HG03571 (cell line): ENCODE measurements at regions not wholly inside any gene's neighbourhood (a gene's known extent, or its start where the extent isn't known, plus 50 kb on each side); places are given as distances from the start of the nearest gene placed in this dataset.

Experiments
- ATAC-seq: cut with Tn5 transposase; IDR thresholded peaks from one replicate; pipeline ENCODE4 v1.9.1; 2021; ENCODE audit not compliant: unreplicated experiment

- ATAC-seq, result no peak
Measured at GRCh38 chr6:113121571-113121970, 735.6 kb upstream of the MARCKS start.

DNA sequence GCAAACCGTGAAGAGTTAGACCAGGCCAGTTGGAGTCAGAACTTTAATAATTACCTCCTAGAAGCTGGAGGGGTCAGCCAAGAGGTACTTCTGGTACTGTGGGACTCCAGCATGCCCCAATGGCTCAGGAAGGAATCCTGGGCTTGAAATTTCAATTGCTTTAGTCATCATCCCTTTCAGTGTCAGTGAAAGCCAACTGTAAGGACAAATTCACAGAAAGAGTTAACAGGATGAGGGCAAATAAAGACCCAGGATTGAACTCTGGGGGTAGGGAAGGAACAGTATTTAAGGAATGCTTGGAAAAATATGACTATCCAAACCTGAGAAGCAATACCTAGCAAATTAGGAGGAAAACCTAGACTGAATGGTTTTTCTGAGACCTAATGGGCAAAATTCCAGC lies 735.1 kb upstream of the MARCKS start:
- ATAC-seq, result no peak

DNA sequence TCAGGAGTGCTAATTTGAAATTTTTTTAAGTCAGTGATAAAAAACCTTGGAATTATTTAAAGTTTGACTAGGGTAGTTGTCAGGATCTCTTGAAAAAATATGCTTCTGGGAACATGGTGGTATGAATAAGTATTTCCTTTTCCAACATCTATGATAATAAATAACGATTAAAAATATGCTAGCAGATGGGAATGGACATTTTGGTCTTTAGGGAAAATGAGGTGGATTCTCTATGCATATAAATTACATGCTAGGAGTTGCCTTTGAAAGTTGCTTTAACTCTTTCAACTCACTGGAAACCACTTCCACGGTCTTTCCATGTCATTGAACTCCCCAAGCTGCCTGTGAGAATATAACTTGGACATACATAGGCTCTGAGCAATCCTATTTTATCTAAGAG lies 731.5 kb upstream of the MARCKS start:
- ATAC-seq, result no peak

- ATAC-seq, result no peak
Measured at GRCh38 chr6:113127786-113128419, 729.2 kb upstream of the MARCKS start.

DNA sequence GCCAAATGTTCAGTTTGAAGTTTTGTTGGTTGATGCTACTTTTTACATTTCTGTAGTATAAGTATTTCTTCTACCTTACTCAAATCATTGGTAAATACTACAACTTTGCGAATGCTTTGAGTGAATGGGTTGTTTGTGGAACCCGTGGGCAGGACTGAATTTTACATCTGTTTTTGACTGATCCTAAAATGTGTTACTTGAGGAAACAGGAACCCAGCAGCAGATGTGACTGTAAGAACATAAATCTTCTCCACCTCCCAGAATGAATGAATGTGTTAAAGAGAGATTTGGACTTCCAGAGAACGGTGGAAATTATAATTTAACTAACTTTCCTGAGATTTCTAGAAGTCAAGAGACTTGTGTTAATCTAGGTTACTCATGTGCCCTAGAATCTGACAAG lies 728.5 kb upstream of the MARCKS start:
- no peak for ATAC-seq

DNA sequence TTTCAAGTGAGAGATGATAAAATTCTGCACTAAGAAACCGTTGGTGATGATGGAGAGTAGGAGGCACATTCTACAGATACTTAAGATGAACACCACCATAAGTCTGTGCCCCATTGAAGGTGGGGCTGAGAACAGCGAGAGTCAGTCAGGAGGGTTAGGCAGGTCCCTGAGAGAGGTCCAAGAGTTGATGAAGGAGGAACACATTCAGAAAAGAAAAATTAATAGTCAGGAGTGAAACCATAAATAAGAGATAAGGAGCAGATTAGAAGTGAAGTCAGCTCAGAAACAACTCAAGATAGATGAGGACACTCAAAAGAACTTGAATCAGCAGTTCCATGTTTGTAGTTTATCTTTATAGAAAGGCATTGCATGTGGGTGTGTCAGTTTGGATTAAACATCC lies 727.2 kb upstream of the MARCKS start:
- ATAC-seq, result no peak

DNA sequence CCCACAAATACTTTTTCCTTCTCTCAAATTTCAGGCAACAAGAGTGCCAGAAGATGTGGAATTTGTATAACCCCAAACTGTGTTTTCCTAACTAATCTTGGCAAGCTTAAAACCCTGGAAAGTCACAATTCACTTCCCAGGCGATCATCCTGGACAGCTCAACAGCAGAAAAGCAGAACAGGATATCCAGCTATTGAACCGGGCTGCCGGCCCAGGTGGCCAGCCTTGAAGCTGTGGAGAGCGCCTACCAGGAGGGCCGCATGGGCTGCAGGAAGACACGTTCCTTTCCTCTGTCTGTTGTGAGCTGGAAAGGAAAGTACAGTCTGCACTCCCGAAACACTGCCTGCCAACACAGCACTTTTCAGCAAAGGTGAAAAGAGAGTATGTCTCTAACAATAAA lies 719.7 kb upstream of the MARCKS start:
- no peak for ATAC-seq

GRCh38 chr6:113140721-113141120 lies 716.4 kb upstream of the MARCKS start:
- no peak for ATAC-seq

- no peak for ATAC-seq
Measured at GRCh38 chr6:113141901-113142300, 715.2 kb upstream of the MARCKS start.

DNA sequence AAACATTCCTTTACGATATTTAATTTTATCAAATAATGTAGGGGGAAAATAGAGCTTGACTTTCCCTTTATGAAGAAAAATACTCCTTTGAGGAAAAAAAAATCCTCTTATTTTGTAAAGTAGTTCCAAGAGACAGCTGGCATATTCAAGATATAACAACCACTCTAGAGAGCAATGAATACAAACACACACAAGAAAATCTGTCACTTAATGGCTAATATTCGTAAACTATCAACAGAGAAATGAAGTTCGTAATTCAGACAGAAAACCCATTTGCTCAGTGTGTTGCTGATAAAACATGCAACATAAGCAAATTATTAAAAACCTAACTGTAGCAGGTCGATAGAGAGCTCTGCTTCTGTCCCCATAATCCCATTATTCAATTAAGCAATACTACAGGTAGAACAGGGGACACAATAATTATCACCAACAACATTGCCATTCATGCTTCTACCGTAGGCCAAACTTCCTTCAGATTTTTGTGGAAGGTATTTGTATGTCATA lies 714.4 kb upstream of the MARCKS start:
- no peak for ATAC-seq

GRCh38 chr6:113143206-113143605 lies 713.9 kb upstream of the MARCKS start:
- no peak for ATAC-seq

DNA sequence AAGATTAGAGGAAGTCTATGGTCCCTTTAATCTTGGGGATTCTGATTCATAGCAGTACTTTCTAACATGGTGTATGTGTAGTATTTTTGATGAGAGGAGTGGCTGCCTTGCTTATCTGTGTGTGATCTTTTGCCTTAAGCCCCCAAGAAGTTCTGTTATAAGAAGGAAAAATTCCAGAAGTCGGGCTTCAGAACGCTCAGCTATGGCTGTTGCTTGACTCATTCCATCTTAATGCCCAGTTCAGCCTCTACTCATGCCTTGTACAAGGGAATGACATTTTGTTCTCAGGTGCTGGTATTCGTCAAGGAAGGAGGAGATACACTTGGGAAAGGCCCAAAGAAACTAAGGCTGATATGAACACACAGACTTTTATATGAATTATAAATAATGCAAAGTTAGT lies 713.0 kb upstream of the MARCKS start:
- ATAC-seq, result no peak

DNA sequence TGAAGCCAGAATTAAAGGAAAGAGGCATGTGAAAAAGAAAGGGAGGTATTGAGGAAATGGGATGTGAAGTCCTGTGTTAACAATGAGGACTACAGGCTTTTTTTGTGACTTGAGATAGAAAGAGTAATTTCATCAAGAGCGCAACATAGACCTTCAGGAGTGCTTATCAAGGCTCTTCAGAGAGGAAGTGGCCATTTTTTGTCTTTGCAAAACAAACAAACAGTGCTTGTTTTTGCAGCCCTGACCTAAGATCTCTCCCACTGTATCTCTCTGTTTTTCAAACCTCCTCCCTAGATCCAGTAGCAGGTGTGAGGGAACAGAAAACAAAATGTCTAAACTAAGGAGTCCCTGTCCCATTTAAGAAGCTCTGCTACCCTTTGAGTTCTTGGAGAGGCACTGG lies 710.3 kb upstream of the MARCKS start:
- no peak for ATAC-seq

DNA sequence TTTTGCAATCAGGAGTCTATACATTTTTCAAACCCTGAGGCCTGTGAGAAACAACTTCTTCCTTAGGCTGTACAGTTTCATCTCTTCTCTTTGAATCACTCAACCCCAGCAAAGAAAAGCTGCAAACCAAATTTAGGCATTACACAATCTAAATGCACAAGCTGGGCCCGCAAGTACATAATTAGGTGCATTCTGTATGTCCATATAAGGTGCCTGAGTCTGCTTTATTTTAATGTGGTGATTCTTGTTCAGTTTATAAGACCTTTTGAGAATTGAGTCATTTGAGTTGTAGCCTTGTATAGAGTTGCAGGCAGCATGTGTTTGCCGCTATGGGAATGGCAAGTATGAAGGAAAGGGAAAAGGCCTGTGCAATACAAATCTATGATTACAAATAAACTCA lies 709.6 kb upstream of the MARCKS start:
- ATAC-seq, result no peak

GRCh38 chr6:113148566-113148965 lies 708.6 kb upstream of the MARCKS start:
- no peak for ATAC-seq

DNA sequence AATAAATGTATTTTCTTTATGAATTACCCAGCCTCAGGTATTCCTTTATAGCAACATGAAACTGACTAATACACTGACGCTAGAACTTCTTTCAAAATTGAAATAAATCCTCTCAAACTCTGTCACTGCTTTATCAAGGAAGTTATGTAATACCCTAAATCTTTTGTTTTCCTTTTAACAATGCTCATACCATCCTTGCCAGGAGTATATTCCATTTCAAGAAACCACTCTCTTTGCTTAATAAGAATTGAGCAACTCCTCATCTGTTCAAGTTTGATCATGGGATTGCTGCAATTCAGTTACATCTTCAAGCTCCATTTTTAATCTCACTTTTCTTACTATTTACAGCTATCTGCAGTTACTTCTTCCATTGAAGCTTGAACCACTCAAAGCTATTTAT lies 707.6 kb upstream of the MARCKS start:
- ATAC-seq, result no peak

DNA sequence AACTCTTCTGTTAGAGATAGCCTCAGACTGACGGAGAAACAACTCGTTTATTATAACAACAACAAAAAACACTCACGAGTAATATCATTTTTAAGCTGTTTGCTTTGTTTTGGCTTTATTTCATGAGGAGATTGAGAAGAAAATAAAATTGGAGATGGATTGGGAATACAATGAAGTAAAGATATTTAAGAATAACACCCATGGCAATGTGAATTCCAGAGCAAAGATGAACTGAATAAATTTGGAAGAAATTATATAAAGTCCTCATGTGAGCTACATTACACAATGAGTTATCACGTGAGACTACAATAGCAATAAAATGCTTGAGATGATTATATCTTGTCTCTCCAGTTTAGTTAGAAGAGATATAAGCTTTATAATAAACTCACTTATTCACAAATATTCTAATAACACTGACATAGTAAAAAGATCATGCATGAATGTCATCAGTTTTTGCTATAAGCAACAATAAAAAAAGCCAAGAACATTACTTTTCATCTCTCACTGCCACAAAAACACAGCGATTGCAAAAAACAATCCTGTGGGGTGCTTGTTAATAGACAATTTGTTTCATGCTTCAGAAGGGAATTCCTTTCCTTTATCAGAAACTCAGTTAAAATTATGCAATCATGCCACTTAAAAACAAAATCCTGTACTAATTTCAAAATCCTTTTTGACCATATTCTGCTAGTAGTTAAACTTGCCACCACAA lies 696.7 kb upstream of the MARCKS start:
- no peak for ATAC-seq

DNA sequence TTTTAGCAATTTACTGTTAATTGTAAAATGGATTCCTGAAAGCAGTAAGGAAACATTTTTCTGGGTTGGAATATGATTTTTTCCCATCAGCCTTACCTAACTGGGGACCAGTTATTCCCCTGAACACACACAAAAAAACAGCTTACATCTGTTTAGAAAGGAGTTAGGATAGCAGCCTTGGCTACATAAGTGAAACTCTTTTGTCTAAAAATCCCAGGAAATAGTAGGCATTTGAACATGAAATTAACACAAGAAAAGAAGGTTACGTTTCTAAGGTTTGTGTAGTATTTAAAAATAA lies 696.2 kb upstream of the MARCKS start:
- no peak for ATAC-seq

DNA sequence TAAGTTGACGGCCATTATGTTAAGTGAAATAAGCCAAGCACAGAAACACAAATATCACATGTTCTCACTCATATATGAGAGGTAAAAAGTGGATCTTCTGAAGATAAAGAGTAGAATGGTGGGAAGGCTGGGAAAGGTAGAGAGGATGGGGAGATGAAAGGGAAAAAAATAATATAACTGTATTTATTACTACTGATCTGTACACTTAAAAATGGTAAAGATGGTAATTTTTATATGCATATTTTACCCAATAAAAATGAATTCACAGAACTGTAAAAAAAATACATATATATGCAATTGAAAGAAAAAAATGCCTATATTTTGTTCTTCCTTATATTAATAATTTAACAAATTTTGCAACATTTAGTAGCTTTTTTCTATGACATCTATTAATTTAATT lies 694.4 kb upstream of the MARCKS start:
- no peak for ATAC-seq

GRCh38 chr6:113168057-113168456 lies 689.1 kb upstream of the MARCKS start:
- ATAC-seq, result no peak

- ATAC-seq, result no peak
Measured at GRCh38 chr6:113169484-113169883, 687.7 kb upstream of the MARCKS start.

DNA sequence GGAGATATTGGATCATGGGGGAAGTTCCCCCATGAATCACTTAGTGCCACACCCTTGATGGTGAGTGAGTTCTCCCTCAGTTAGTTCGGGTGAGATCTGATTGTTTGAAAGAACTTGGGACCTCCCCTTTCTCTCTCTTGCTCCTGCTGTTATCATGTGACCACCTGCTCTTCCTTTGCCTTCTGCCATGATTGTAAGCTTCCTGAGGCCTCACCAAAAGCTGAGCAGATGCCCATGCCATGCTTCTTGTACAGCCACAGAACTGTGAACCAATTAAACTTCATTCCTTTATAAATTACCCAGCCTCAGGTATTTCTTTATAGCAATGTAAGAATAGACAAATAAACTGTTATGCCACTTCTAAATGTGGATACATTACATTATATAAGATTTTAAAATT lies 686.7 kb upstream of the MARCKS start:
- no peak for ATAC-seq

GRCh38 chr6:113171882-113172281 lies 685.3 kb upstream of the MARCKS start:
- ATAC-seq, result no peak
